H9 (cell line): ENCODE measurements at regions not wholly inside any gene's neighbourhood (a gene's known extent, or its start where the extent isn't known, plus 50 kb on each side); places are given as distances from the start of the nearest gene placed in this dataset.

Source experiments
- DNase-seq: peaks from one replicate; pipeline ENCODE4 v3.0.0-alpha.2; 2017
- H2AFZ ChIP-seq: one replicate; pipeline ENCODE4 v1.6.1; 2013; ENCODE audit warnings: mild to moderate bottlenecking, low read length, control low read depth, moderate library complexity
- H2AK5ac ChIP-seq: 2 replicates; pipeline ENCODE4 v1.6.1; 2013; ENCODE audit warnings: low read length, control low read depth, mixed read lengths; ENCODE audit not compliant: insufficient read length
- H2BK120ac ChIP-seq: one replicate; pipeline ENCODE4 v1.6.1; 2013; ENCODE audit warnings: low read depth, mild to moderate bottlenecking, low read length, control low read depth, inconsistent platforms; ENCODE audit not compliant: poor library complexity, severe bottlenecking
- H2BK12ac ChIP-seq: 2 replicates; pipeline ENCODE4 v1.6.1; 2013; ENCODE audit warnings: low read length, control low read depth, mixed read lengths, low read depth; ENCODE audit not compliant: insufficient read length
- H2BK15ac ChIP-seq: 2 replicates; pipeline ENCODE4 v1.6.1; 2013; ENCODE audit warnings: low read depth, low read length, control low read depth
- H2BK20ac ChIP-seq: one replicate; pipeline ENCODE4 v1.6.1; 2013; ENCODE audit warnings: low read depth, mild to moderate bottlenecking, low read length, control low read depth, inconsistent platforms; ENCODE audit not compliant: poor library complexity, severe bottlenecking
- H2BK5ac ChIP-seq: 2 replicates; pipeline ENCODE4 v1.6.1; 2013; ENCODE audit warnings: low read length, control low read depth, mixed read lengths; ENCODE audit not compliant: insufficient read length
- H3K14ac ChIP-seq: 2 replicates; pipeline ENCODE4 v1.6.1; 2013; ENCODE audit warnings: low read length, control low read depth; ENCODE audit not compliant: insufficient read depth
- H3K18ac ChIP-seq: 2 replicates; pipeline ENCODE4 v1.6.1; 2013; ENCODE audit warnings: low read depth, mild to moderate bottlenecking, mixed read lengths, low read length, control low read depth; ENCODE audit not compliant: insufficient read length
- H3K23ac ChIP-seq: 2 replicates; pipeline ENCODE4 v1.6.1; 2013; ENCODE audit warnings: low read length, control low read depth, mixed read lengths, low read depth; ENCODE audit not compliant: insufficient read length
- H3K23me2 ChIP-seq: 2 replicates; pipeline ENCODE4 v1.6.1; 2013; ENCODE audit warnings: low read depth, mild to moderate bottlenecking, mixed read lengths, low read length, control low read depth; ENCODE audit not compliant: insufficient read length, poor library complexity, severe bottlenecking
- H3K27ac ChIP-seq: 2 replicates; pipeline ENCODE4 v1.5.1; 2013; ENCODE audit warnings: low read length, control low read depth, mixed read lengths, low read depth; ENCODE audit not compliant: insufficient read length
- H3K27me3 ChIP-seq: 2 replicates; pipeline ENCODE4 v1.6.1; 2013; ENCODE audit warnings: low read length, control low read depth, inconsistent platforms; ENCODE audit not compliant: insufficient read depth
- H3K4ac ChIP-seq: 2 replicates; pipeline ENCODE4 v1.6.1; 2013; ENCODE audit warnings: low read depth, mild to moderate bottlenecking, control low read depth, inconsistent platforms, low read length, moderate library complexity
- H3K4me1 ChIP-seq: 2 replicates; pipeline ENCODE4 v1.6.1; 2013; ENCODE audit warnings: low read length, control low read depth, inconsistent platforms; ENCODE audit not compliant: insufficient read depth
- H3K4me2 ChIP-seq: 2 replicates; pipeline ENCODE4 v1.6.1; 2013; ENCODE audit warnings: low read length, control low read depth, mixed read lengths; ENCODE audit not compliant: insufficient read length, insufficient read depth
- H3K56ac ChIP-seq: 2 replicates; pipeline ENCODE4 v1.6.1; 2013; ENCODE audit warnings: low read depth, mild to moderate bottlenecking, mixed read lengths, low read length, control low read depth; ENCODE audit not compliant: insufficient read length
- H3K79me1 ChIP-seq: 2 replicates; pipeline ENCODE4 v1.6.1; 2013; ENCODE audit warnings: low read depth, mild to moderate bottlenecking, moderate library complexity, low read length, control low read depth, inconsistent platforms; ENCODE audit not compliant: insufficient read depth, poor library complexity, severe bottlenecking
- H3K79me2 ChIP-seq: 2 replicates; pipeline ENCODE4 v1.6.1; 2013; ENCODE audit warnings: low read length, control low read depth, inconsistent platforms; ENCODE audit not compliant: insufficient read depth
- H3K9ac ChIP-seq: 2 replicates; pipeline ENCODE4 v1.6.1; 2013; ENCODE audit warnings: low read length, control low read depth, mixed read lengths; ENCODE audit not compliant: insufficient read length; ENCODE audit errors: extremely low read depth
- H3K9me3 ChIP-seq: one replicate; pipeline ENCODE4 v1.6.1; 2013; ENCODE audit warnings: low read depth, low read length, inconsistent platforms; ENCODE audit not compliant: control insufficient read depth
- H3T11ph ChIP-seq: one replicate; pipeline ENCODE4 v1.6.1; 2013; ENCODE audit warnings: mild to moderate bottlenecking, low read length, control low read depth, inconsistent platforms
- H4K20me1 ChIP-seq: one replicate; pipeline ENCODE4 v1.6.1; 2013; ENCODE audit not compliant: control insufficient read depth, insufficient read length, insufficient read depth
- H4K5ac ChIP-seq: 2 replicates; pipeline ENCODE4 v1.6.1; 2013; ENCODE audit warnings: low read depth, mild to moderate bottlenecking, mixed read lengths, low read length, control low read depth; ENCODE audit not compliant: insufficient read length
- H4K8ac ChIP-seq: replicated peaks from 2 replicates; pipeline ENCODE4 v1.6.1; 2013; ENCODE audit warnings: low read length, control low read depth, mixed read lengths, low read depth; ENCODE audit not compliant: insufficient read length
- H4K91ac ChIP-seq: 2 replicates; pipeline ENCODE4 v1.6.1; 2013; ENCODE audit warnings: low read depth, mild to moderate bottlenecking, moderate library complexity, mixed read lengths, low read length, control low read depth; ENCODE audit not compliant: insufficient read length
- H3K27ac Mint-ChIP-seq, 3 experiments: 2 replicates in 2 of 3; 3 replicates in 1 of 3; pipeline ENCODE4 v1.8.0; 2020 to 2021; ENCODE audit warnings: mixed read lengths in 3 of 3, mild to moderate bottlenecking in 1 of 3, moderate library complexity in 1 of 3
- H3K27me3 Mint-ChIP-seq: 2 replicates; pipeline ENCODE4 v1.8.0; 2021; ENCODE audit warnings: low read depth, mild to moderate bottlenecking, moderate library complexity, mixed read lengths
- H3K36me3 Mint-ChIP-seq, 3 experiments: 2 replicates in 2 of 3; 3 replicates in 1 of 3; pipeline ENCODE4 v1.8.0; 2020 to 2021; ENCODE audit warnings: low read depth in 3 of 3, mixed read lengths in 3 of 3; ENCODE audit not compliant: insufficient read depth in 1 of 3
- H3K4me1 Mint-ChIP-seq, 2 experiments: 2 replicates each; pipeline ENCODE4 v1.8.0; 2020; ENCODE audit warnings: mixed read lengths in 2 of 2
- H3K4me3 Mint-ChIP-seq, 2 experiments: 2 replicates in 1 of 2; 3 replicates in 1 of 2; pipeline ENCODE4 v1.8.0; 2020 to 2021; ENCODE audit warnings: mild to moderate bottlenecking in 2 of 2, mixed read lengths in 2 of 2, moderate library complexity in 1 of 2
- H3K9me3 Mint-ChIP-seq, 2 experiments: 2 replicates in 1 of 2; 3 replicates in 1 of 2; pipeline ENCODE4 v1.8.0; 2020; ENCODE audit warnings: mild to moderate bottlenecking in 2 of 2, mixed read lengths in 2 of 2, moderate library complexity in 1 of 2
- WGBS: extraction: QIAGEN DNeasy Blood & Tissue Kit; methylation state at CpG from one replicate; pipeline ENCODE4 v1.1.7; 2013; ENCODE audit warnings: missing lambda C conversion rate, low lambda C conversion rate, mixed read lengths; ENCODE audit not compliant: insufficient read length; ENCODE audit errors: extremely low coverage; 5-methylcytosine and 5-hydroxymethylcytosine counted together
- TF ChIP-seq, protein P1 (sequence below): fragments of 200-600 bp; sonication (generic); conservative IDR thresholded peaks from 3 replicates; pipeline ENCODE4 v1.8.0; 2021; ENCODE audit warnings: antibody characterized with exemption, mild to moderate bottlenecking

DNA sequence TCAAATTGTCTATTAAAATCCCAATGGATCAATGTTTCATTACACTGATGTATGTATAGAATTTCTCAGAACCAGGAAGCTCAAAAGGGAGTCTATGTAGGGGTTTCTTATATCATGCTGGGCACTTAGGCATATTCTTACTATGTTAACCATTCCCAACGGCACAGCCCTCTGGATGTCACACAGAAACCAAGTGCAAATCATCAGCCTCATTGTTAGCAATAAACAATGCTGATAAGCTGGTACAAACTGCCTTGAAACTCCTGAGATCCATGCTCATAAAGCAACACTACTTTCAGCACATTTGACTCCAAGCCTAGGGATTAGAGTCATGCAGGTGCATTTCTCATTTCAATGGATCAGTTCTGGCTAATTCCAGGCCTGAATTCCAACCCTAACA, 730.2 kb upstream of the SLC39A10 start:
- H4K91ac ChIP-seq: no peak overlapping the region
- H3K56ac ChIP-seq: no peak overlapping the region
- no peaks in the 10 kb centered on the region for H3K9me3 ChIP-seq
- no peaks in the 10 kb centered on the region for H3K79me2 ChIP-seq
- no peak overlapping the region for H3K9ac ChIP-seq
- H3K23me2 ChIP-seq: no peaks in the 10 kb centered on the region
- H4K8ac ChIP-seq: no peak overlapping the region
- no peak overlapping the region for H2AFZ ChIP-seq
- H3K4me1 ChIP-seq: no peaks in the 10 kb centered on the region
- H2BK12ac ChIP-seq: no peak overlapping the region
- no peak overlapping the region for H3K4me2 ChIP-seq
- no peaks in the 10 kb centered on the region for H4K20me1 ChIP-seq
- no peak overlapping the region for H2BK20ac ChIP-seq
- H4K5ac ChIP-seq: no peak overlapping the region
- peaks cover 4 to 9% of the 10 kb centered on the region in 2 experiments; a peak in 1 of 4 replicates for H3K4me1 Mint-ChIP-seq
- no peak overlapping the region for H2BK120ac ChIP-seq
- no peaks in the 10 kb centered on the region for H3K27me3 Mint-ChIP-seq
- H3K23ac ChIP-seq: no peak overlapping the region
- H3K14ac ChIP-seq: no peak overlapping the region
- TF ChIP-seq, protein P1, sequence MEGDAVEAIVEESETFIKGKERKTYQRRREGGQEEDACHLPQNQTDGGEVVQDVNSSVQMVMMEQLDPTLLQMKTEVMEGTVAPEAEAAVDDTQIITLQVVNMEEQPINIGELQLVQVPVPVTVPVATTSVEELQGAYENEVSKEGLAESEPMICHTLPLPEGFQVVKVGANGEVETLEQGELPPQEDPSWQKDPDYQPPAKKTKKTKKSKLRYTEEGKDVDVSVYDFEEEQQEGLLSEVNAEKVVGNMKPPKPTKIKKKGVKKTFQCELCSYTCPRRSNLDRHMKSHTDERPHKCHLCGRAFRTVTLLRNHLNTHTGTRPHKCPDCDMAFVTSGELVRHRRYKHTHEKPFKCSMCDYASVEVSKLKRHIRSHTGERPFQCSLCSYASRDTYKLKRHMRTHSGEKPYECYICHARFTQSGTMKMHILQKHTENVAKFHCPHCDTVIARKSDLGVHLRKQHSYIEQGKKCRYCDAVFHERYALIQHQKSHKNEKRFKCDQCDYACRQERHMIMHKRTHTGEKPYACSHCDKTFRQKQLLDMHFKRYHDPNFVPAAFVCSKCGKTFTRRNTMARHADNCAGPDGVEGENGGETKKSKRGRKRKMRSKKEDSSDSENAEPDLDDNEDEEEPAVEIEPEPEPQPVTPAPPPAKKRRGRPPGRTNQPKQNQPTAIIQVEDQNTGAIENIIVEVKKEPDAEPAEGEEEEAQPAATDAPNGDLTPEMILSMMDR: no peak
- WGBS: no CpG with 5 or more reads among the region's 1 CpG
- no peak overlapping the region for H3K27ac ChIP-seq
- H3K18ac ChIP-seq: no peak overlapping the region
- no peaks in the 10 kb centered on the region for H3K27me3 ChIP-seq
- H3K9me3 Mint-ChIP-seq: no peaks in the 10 kb centered on the region
- H2BK15ac ChIP-seq: no peak overlapping the region
- no peak overlapping the region for H3T11ph ChIP-seq
- no peak overlapping the region for H3K4ac ChIP-seq
- DNase-seq: no peak
- no peaks in the 10 kb centered on the region for H3K36me3 Mint-ChIP-seq
- no peak overlapping the region for H3K27ac Mint-ChIP-seq
- no peaks in the 10 kb centered on the region for H3K79me1 ChIP-seq
- no peak overlapping the region for H3K4me3 Mint-ChIP-seq
- no peak overlapping the region for H2AK5ac ChIP-seq
- no peak overlapping the region for H2BK5ac ChIP-seq
